ENCODE measurements at regions not wholly inside any gene's neighbourhood (a gene's known extent, or its start where the extent isn't known, plus 50 kb on each side); places are given as distances from the start of the nearest gene placed in this dataset.
A peak's percentile ranks its signal among the peaks of the same experiment; 100 is the strongest.
"Not testable (repeated sequence)": the region's sequence is repeated elsewhere in the genome, so short reads cannot be mapped to it uniquely, and the experiment has no call there.

GRCh38 chr2:147600646-147601045, 244.2 kb upstream of the ACVR2A start:
- no peak for DNase-seq

DNA sequence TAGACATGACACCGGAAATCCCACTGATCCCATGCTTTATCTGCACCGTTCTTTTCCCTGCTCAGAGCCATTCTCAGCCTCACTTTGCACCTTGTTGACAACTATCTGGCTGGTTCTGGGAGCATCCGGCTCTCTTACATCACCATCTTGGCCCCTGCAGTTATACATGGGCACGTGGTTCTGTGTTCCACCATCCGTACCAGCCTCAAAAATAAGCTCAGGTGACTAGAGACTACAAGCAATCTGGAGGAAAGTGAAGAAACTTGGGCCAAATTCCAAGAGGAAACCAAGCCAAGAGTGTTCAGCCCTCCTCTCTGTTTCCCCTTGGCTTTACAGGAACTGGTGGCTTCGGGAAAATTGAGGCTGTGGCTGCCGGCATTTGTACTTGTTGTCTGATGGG, 244.6 kb upstream of the ACVR2A start:
- DNase-seq = no peak

- no peak for DNase-seq
These were observed 249.6 kb upstream of the ACVR2A start for GRCh38 chr2:147595200-147595599.

DNA sequence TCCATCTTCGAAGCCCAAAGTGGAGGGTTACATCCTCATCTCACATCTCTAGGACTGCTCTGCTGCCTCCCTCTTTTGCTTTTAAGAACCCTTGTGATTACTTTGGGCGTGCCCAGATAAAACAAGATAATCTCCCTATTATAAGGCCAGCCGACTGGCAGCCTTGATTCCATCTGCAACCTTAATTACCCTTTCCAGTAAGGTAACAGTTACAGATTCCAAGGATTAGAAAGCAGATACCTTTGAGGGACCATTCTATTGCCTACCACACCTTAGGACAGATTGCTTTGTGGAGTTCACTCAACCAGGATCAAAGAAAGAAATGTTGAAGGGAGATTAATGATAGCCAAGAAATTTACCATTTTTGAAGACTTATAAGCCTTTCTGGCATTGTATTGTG, 250.8 kb upstream of the ACVR2A start:
- DNase-seq = peak; percentile 90

- DNase-seq = not testable (repeated sequence)
These were observed 252.0 kb upstream of the ACVR2A start for GRCh38 chr2:147592784-147593183.

GRCh38 chr2:147589127-147589526, 255.7 kb upstream of the ACVR2A start:
- DNase-seq = no peak

DNA sequence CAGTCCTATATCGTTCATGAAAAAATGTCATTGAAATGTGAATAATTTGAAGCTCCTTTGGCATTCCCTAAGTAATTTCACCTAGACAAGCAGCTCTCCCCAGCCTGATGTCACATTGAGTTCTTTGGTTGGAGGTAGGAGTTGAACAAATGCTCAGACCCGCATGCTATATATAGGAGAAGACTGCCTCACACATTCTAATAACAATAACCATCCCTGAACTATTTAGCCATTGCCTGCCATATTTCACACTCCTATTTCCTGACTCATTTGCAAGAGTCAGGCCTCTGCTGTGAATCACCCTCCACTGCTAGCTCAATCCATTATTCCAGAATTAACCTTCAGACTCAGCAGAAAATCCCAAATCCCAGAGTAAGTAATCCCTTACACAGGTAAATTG, 256.6 kb upstream of the ACVR2A start:
- no peak for DNase-seq

DNA sequence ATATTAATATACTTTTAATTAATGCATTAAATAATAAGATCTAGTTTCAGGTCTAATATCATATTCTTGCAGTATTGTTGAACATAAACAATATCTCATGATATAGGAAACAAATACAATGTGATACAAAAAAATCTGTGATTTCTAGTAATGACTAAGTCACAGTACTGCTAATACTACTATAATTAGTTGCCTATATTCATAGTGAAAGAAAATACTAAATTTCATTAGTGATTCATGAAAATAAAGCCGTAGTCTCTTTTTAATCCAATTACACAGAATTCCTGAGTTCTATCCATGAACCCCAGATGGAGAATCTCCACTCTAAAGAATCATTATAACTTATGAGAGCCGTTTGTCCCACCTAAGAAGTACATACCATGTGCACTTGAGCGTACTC, 266.3 kb upstream of the ACVR2A start:
- peak; percentile 70 for DNase-seq

DNA sequence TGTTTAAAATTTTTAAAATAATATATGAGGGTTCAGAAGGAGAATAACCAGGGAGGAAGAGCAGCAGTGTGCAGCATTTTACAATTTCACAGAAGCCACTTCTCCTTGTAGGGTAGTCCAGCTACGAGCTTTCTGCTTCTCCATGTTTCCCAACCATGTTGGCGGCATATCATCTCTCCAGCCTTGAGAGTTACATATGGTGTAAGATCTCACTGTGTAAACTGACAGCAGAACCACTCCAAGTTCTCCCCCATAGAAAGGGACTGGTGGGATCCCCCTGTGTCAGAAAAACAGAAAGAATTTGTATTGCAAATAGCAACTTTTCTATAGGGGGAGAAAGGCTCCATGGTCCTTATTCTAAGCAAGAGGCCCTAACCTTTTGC, 266.8 kb upstream of the ACVR2A start:
- DNase-seq = no peak

GRCh38 chr2:147577323-147577997, 267.4 kb upstream of the ACVR2A start:
- no peak for DNase-seq

DNA sequence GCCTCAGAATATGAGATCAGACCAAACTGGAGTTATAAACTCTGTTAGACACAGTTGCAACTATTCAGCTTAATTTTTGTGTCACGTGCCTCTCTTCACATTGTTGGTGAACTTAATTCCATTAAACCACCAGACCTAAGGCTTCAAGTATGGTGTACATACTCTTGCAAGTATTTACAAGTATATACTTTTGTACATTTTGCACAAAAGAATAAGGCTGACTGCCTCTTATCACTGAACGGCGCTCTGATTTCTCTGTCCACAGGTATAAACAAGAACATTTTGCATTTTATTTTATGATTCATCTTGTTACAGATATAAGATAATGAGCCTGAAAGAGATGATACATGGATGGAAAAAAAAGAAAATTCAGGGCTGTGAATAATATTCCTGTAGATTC, 269.7 kb upstream of the ACVR2A start:
- DNase-seq = no peak

GRCh38 chr2:147572622-147573021, 272.2 kb upstream of the ACVR2A start:
- DNase-seq = no peak

- no peak for DNase-seq
These were observed 275.4 kb upstream of the ACVR2A start for GRCh38 chr2:147569426-147569825.

- no peak for DNase-seq
These were observed 276.7 kb upstream of the ACVR2A start for GRCh38 chr2:147568109-147568508.

- DNase-seq = no peak
These were observed 277.7 kb upstream of the ACVR2A start for GRCh38 chr2:147567136-147567535.

DNA sequence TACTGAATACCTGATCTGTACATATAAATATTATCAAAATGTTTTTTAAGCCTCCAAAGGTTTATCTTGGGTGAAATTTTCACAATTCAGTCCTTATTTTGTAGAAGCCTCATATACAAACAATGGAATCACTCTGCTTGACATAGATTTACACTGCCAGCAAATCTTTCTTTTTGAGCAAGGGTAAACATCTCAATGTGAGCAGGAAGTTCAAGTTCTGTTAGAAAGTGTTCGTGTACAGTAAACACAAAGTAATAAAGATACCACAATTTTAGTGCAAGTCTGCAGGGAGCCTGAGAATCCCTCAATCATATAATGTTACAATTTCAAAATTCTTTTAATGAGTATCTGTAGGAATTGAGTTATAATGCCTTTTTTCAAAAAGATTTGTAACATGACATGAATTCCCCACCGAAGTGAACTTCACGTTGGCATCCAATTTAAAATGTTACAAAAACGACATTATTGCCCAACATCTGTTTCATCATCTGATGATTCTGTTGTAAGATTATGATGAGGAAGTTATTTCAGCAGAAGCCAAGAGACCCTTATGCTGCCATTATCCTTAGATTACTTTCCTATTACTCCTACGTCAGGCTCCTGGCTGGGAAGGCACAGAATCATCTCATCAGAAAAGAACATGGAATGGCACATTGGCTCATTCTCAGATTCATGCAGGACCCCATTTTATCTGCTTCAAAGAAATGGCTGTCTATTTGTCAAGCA, 283.9 kb upstream of the ACVR2A start:
- DNase-seq = peak; percentile 20

DNA sequence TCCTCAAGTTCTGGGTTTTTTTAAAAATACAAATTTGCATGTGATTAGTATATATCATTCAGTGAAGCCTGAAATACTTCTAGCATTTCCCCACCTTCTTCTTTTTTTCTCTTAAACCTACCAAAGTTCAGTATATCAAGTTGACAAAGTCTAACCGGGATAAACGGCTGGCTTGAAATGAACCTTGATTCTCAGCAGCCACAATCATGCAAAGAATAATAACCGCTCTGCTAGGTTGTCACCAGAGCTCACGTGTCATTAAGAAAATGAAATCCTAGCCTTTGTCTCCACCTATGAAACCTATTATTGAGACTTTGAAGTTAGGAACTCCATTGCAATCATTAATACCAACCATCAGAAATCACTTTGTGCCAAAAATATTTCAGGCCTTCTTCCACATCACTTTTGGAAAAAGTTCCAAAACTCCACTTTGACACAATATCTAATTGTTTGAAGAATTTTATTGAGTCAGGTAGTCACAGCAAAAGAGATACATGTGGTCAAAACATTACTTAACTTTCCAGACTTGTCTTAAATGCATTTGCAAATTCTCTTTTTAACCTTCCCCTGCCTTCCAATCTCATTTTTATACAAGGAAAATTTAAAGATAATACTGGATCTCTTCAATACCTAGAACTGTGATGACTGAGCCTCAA, 285.6 kb upstream of the ACVR2A start:
- DNase-seq = no peak

DNA sequence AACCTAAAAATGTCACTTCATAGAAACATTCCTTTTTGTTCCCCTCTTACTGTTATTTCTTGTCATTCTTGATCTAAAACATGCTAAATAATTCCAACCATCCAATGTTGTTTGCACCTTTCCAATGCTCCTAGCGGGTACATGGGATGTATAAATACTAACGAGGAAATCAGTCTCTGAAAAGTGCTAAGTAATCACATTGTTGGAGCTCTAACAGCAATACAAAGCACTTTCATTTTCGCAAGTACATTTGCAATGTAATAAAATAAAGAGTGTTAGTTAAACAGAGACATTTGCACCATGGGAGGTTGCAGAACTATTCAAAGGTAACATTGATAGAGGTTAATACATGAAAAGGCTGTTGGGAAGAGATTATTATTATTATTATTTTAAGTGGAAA, 286.2 kb upstream of the ACVR2A start:
- no peak for DNase-seq

DNA sequence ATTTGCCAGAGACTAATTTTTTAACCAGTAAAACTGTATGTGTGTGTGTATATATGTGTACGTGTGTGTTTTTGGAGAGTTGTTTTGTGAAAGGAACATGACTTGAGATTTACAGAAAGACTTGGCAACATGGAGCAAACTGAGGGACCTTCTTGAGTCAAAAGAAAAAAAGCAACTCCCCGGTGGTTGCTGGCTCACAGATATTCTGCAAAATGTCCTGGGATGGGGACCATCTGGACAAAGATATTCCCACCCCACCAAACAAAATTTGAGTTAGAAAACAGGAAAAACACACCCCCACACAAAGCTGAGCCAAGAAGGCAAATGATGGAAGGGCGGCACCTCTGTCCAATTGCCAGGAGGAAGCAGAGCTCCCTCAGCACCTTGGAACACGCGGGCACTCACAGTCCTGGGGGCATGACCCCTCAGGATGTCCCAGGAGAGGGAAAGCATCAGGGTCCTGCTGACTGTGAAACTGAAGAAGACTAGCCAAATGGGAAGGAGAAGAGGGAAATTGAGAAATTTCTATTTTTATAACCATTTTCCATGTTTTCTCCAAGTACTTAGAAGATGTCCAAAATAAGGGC, 290.2 kb upstream of the ACVR2A start:
- no peak for DNase-seq

GRCh38 chr2:147553775-147554271, 291.0 kb upstream of the ACVR2A start:
- no peak for DNase-seq

DNA sequence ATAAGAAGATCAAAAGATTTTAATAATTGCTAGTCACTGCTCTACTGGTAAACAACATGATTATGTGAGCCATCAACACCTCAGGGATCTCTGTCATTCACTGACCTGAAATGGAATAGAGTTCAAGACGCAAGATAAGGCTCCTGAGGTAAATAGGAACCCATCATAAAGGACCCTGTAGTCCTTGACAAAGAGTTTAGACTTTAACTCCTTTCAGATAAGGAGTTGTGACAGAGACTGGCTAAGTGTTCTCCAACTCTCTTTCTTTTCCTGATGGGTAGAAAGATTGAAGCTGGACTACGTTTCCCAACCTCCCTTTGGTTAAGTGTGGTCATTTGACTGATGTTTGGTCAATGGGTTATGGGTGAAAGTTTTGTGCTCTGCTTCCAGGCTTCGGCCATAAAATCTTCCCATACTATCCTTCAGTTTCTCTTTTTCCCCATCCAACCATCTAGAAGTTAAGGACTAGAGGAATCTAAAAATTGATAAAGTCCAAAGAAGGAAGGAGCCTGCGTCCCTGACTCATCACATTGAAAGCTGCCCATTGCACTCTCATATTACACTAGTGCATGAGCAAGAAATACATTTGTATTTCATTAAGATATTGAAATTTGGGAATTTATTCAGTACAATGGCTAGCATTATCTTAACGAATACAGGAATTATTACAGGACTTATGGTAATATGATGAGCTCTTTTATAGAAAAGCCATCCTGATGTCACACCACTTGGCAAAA, 293.7 kb upstream of the ACVR2A start:
- DNase-seq = no peak

DNA sequence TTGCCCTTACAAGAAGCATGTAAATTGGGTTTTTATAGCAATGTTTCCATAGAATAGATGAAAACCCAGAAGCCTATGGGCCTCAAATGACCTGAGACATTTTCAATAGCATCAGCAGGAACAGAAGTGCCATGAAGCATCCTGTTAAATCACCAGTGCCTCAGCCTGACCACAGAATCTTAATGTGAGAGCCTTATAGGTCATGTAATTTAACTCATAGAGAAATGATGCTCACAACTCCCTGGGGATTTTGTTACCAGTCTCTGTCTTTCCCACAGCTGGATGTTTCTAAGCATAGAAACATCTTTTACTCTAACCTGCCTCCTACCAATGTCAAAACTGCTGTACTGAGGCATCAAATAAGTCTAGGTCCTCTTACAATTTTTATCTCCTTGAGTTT, 295.8 kb upstream of the ACVR2A start:
- no peak for DNase-seq

DNA sequence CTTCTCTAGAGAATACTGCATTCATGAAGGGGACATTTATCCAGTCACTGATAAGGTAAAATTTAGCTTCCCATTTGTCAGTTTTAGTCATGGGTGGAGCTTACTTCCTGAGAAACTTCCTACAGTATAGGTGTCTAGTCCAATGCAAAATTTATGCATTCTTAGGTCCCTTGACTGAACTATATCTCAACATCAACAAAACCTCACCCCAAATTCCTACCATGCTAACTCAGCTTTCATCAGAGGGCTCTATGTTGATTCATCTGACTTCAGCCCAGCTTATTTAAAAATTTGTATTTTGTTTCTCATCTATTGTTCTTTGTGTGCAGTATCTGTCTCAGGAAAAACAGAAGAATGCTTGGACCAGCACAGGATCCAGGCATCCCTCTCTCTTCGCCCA, 296.4 kb upstream of the ACVR2A start:
- DNase-seq = no peak

All from NCI-H524 treated with DMSO at 0.1 percent for 48 hours (cell line).